ENCODE measurements at regions not wholly inside any gene's neighbourhood (a gene's known extent, or its start where the extent isn't known, plus 50 kb on each side); places are given as distances from the start of the nearest gene placed in this dataset.

GRCh38 chr2:173435574-173435973 is 80.9 kb downstream of the CDCA7 start:
- H3K4me3 Mint-ChIP-seq: no peak overlapping the region
- no peak overlapping the region for H3K27ac Mint-ChIP-seq
- no peaks in the 10 kb centered on the region for H3K4me1 ChIP-seq (ENCODE audit: control insufficient read depth, insufficient read depth, low read length)
- peaks cover 3% of the 10 kb centered on the region for H3K27me3 Mint-ChIP-seq (ENCODE audit: insufficient read depth)
- no peaks in the 10 kb centered on the region for H3K36me3 ChIP-seq (ENCODE audit: control insufficient read depth, insufficient read depth, low read length)
- H3K4me1 Mint-ChIP-seq: no peaks in the 10 kb centered on the region
- 96 to 100% methylated on average over 1 to 2 of the region's 2 CpGs for whole genome bisulfite sequencing, 2 experiments (ENCODE audit: insufficient coverage in 1 of 2, insufficient read length in 1 of 2)
- TF ChIP-seq CTCF (conservative IDR thresholded peaks at IDR 0.05): no peak
- H3K4me3 ChIP-seq (ENCODE audit: low read length): no peak overlapping the region
- no peak overlapping the region for H3K27ac ChIP-seq (ENCODE audit: low read depth, low read length)
- H3K9me3 ChIP-seq (ENCODE audit: control insufficient read depth, low read length): no peaks in the 10 kb centered on the region
- H3K27me3 ChIP-seq (ENCODE audit: control insufficient read depth, insufficient read depth, low read length, poor library complexity, severe bottlenecking): no peaks in the 10 kb centered on the region
- no peaks in the 10 kb centered on the region for H3K36me3 Mint-ChIP-seq (ENCODE audit: low read depth)
- H3K9me3 Mint-ChIP-seq: no peaks in the 10 kb centered on the region
- no peak overlapping the region for H3K9ac ChIP-seq (ENCODE audit: extremely low read depth, low read length, poor library complexity, severe bottlenecking)
- no peak for DNase-seq

GRCh38 chr2:173436088-173436487 is 81.4 kb downstream of the CDCA7 start:
- Histone ChIP-seq H3K4me3 (ENCODE audit: low read length) (no peak overlapping the region), H3K27me3 (ENCODE audit: control insufficient read depth, insufficient read depth, low read length, poor library complexity, severe bottlenecking) (no peaks in the 10 kb centered on the region), H3K36me3 (ENCODE audit: control insufficient read depth, insufficient read depth, low read length) (no peaks in the 10 kb centered on the region), H3K4me1 (ENCODE audit: control insufficient read depth, insufficient read depth, low read length) (no peaks in the 10 kb centered on the region), H3K9me3 (ENCODE audit: control insufficient read depth, low read length) (no peaks in the 10 kb centered on the region), H3K27ac (ENCODE audit: low read depth, low read length) (no peak overlapping the region), H3K9ac (ENCODE audit: extremely low read depth, low read length, poor library complexity, severe bottlenecking) (no peak overlapping the region)
- H3K27ac Mint-ChIP-seq: no peak overlapping the region
- H3K4me3 Mint-ChIP-seq: no peak overlapping the region
- DNase-seq: no peak
- 91% methylated on average over 1 of the region's 2 CpGs; no CpG with 5 or more reads in 1 of the 2 experiments for WGBS, 2 experiments (ENCODE audit: insufficient coverage in 1 of 2, insufficient read length in 1 of 2)
- H3K4me1 Mint-ChIP-seq: no peaks in the 10 kb centered on the region
- no peaks in the 10 kb centered on the region for H3K9me3 Mint-ChIP-seq
- H3K36me3 Mint-ChIP-seq (ENCODE audit: low read depth): no peaks in the 10 kb centered on the region
- H3K27me3 Mint-ChIP-seq (ENCODE audit: insufficient read depth): peaks cover 3% of the 10 kb centered on the region
- TF ChIP-seq CTCF (conservative IDR thresholded peaks at IDR 0.05): no peak

GRCh38 chr2:173441222-173441621 is 86.5 kb downstream of the CDCA7 start:
- Mint-ChIP-seq H3K4me3 (no peak overlapping the region), H3K9me3 (no peaks in the 10 kb centered on the region), H3K36me3 (ENCODE audit: low read depth) (no peaks in the 10 kb centered on the region), H3K4me1 (no peaks in the 10 kb centered on the region), H3K27ac (no peak overlapping the region), H3K27me3 (ENCODE audit: insufficient read depth) (peaks cover 2% of the 10 kb centered on the region)
- Histone ChIP-seq H3K4me1 (ENCODE audit: control insufficient read depth, insufficient read depth, low read length) (no peaks in the 10 kb centered on the region), H3K27ac (ENCODE audit: low read depth, low read length) (no peak overlapping the region), H3K9me3 (ENCODE audit: control insufficient read depth, low read length) (no peaks in the 10 kb centered on the region), H3K36me3 (ENCODE audit: control insufficient read depth, insufficient read depth, low read length) (no peaks in the 10 kb centered on the region), H3K4me3 (ENCODE audit: low read length) (no peak overlapping the region), H3K9ac (ENCODE audit: extremely low read depth, low read length, poor library complexity, severe bottlenecking) (no peak overlapping the region), H3K27me3 (ENCODE audit: control insufficient read depth, insufficient read depth, low read length, poor library complexity, severe bottlenecking) (no peaks in the 10 kb centered on the region)
- TF ChIP-seq CTCF (conservative IDR thresholded peaks at IDR 0.05): no peak
- DNase-seq: no peak
